ENCODE measurements at regions not wholly inside any gene's neighbourhood (a gene's known extent, or its start where the extent isn't known, plus 50 kb on each side); places are given as distances from the start of the nearest gene placed in this dataset.

GRCh38 chr2:180324182-180324581 is 317.1 kb upstream of the CWC22 start:
- H4K20me1 ChIP-seq (ENCODE audit: insufficient read depth), result no peaks in the 10 kb centered on the region
- intact Hi-C loops (cut with micrococcal nuclease), result no loop called here
- H3K9ac ChIP-seq (ENCODE audit: low read length), result no peak overlapping the region
- ATAC-seq (no peak), DNase-seq (ENCODE audit: low read depth, low spot score) (no peak)
- no peaks in the 10 kb centered on the region for H3K27me3 ChIP-seq (ENCODE audit: insufficient read depth, low read length)
- H3K4me2 ChIP-seq (ENCODE audit: low read length), result no peak overlapping the region
- H3K27ac ChIP-seq (ENCODE audit: low read depth, low read length), result no peak overlapping the region
- TF ChIP-seq SP1 (IDR thresholded peaks at IDR 0.05; ENCODE audit: low read depth) (no peak), POLR2AphosphoS5 (IDR thresholded peaks at IDR 0.05; ENCODE audit: low read depth, low read length) (no peak), CTCF (IDR thresholded peaks at IDR 0.05 in 2 of 3, conservative IDR thresholded peaks at IDR 0.05 in 1 of 3; ENCODE audit: borderline replicate concordance in 1 of 3, insufficient read depth in 1 of 3, low read depth in 2 of 3, low read length in 2 of 3) (no peak), EZH2 (IDR thresholded peaks at IDR 0.05) (no peak), SIN3A (IDR thresholded peaks at IDR 0.05; ENCODE audit: low read depth) (no peak), CEBPB (IDR thresholded peaks at IDR 0.05; ENCODE audit: low read depth) (no peak), JUND (IDR thresholded peaks at IDR 0.05) (no peak), POLR2A (IDR thresholded peaks at IDR 0.05; ENCODE audit: borderline replicate concordance, extremely low read depth, insufficient read depth, insufficient read length) (no peak), ZFX (IDR thresholded peaks at IDR 0.05) (no peak)
- TF ChIP-seq, protein P1, sequence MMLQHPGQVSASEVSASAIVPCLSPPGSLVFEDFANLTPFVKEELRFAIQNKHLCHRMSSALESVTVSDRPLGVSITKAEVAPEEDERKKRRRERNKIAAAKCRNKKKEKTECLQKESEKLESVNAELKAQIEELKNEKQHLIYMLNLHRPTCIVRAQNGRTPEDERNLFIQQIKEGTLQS (IDR thresholded peaks at IDR 0.05), result no peak
- BruUV-seq (replicated peaks), result no TSS peak
- no peaks in the 10 kb centered on the region for H3K36me3 ChIP-seq (ENCODE audit: control insufficient read depth in 1 of 2, insufficient read depth in 2 of 2, low read length in 2 of 2)
- POLR2A ChIA-PET, result no interaction called here
- no peaks in the 10 kb centered on the region for H3K4me1 ChIP-seq (ENCODE audit: control insufficient read depth in 1 of 2, insufficient read depth in 2 of 2, low read length in 2 of 2)
- H3K79me2 ChIP-seq (ENCODE audit: insufficient read depth, low read length), result no peaks in the 10 kb centered on the region
- RAD21 ChIA-PET (ENCODE audit: low non-redundant PET in 1 of 2, low total read pairs in 2 of 2, uncharacterized antibody in 2 of 2, unreplicated experiment in 2 of 2), result no interaction called here
- CTCF ChIA-PET, result no interaction called here
- H2AFZ ChIP-seq (ENCODE audit: low read depth, low read length, poor library complexity, severe bottlenecking), result peak overlapping the region; percentile 57
- H3K9me3 ChIP-seq (ENCODE audit: control insufficient read depth in 1 of 2, insufficient read depth in 1 of 2, low read depth in 1 of 2, low read length in 2 of 2), result no peaks in the 10 kb centered on the region
- H3K9me2 ChIP-seq (ENCODE audit: insufficient read depth), result no peaks in the 10 kb centered on the region
- H3K4me3 ChIP-seq (replicated peaks in 1 of 2; ENCODE audit: low read depth in 1 of 2, low read length in 2 of 2), result no peak overlapping the region

DNA sequence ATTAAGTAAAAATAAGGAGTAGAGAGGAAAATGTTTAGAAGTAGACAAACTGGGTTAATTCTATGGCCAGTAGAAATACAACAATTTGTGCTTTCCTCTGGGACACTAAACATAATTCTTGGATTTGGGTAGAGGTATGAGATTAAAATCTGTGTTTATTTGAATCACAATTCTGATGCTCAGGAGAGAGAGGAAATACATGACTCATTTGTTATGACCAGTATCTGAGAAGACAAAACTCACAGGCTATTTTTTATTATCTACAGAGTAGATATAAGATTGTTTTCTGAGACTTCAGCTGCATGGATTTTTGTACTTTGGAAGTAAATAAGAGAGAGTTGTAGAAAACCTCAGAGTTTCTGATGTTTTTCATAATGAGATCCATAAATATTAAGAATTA is 315.7 kb upstream of the CWC22 start:
- BruUV-seq (replicated peaks), result no TSS peak
- Histone ChIP-seq H3K9ac (ENCODE audit: low read length) (no peak overlapping the region), H3K4me2 (ENCODE audit: low read length) (no peak overlapping the region), H2AFZ (ENCODE audit: low read depth, low read length, poor library complexity, severe bottlenecking) (no peak overlapping the region), H3K9me3 (ENCODE audit: control insufficient read depth in 1 of 2, insufficient read depth in 1 of 2, low read depth in 1 of 2, low read length in 2 of 2) (no peaks in the 10 kb centered on the region), H3K79me2 (ENCODE audit: insufficient read depth, low read length) (no peaks in the 10 kb centered on the region), H3K27ac (ENCODE audit: low read depth, low read length) (no peak overlapping the region), H4K20me1 (ENCODE audit: insufficient read depth) (no peaks in the 10 kb centered on the region), H3K36me3 (ENCODE audit: control insufficient read depth in 1 of 2, insufficient read depth in 2 of 2, low read length in 2 of 2) (no peaks in the 10 kb centered on the region), H3K9me2 (ENCODE audit: insufficient read depth) (no peaks in the 10 kb centered on the region), H3K4me3 (replicated peaks in 1 of 2; ENCODE audit: low read depth in 1 of 2, low read length in 2 of 2) (no peak overlapping the region), H3K4me1 (ENCODE audit: control insufficient read depth in 1 of 2, insufficient read depth in 2 of 2, low read length in 2 of 2) (no peaks in the 10 kb centered on the region), H3K27me3 (ENCODE audit: insufficient read depth, low read length) (no peaks in the 10 kb centered on the region)
- CTCF ChIA-PET, result no interaction called here
- TF ChIP-seq YY1 (IDR thresholded peaks at IDR 0.05; ENCODE audit: extremely low read depth, insufficient replicate concordance, low read depth, low read length), result no peak
- no peak for TF ChIP-seq ZBTB33 (IDR thresholded peaks at IDR 0.05; ENCODE audit: extremely low read depth, insufficient replicate concordance, low read length)
- TF ChIP-seq POLR2AphosphoS5 (IDR thresholded peaks at IDR 0.05; ENCODE audit: low read depth, low read length), result no peak
- TF ChIP-seq EZH2 (IDR thresholded peaks at IDR 0.05), result no peak
- TF ChIP-seq CBX3 (IDR thresholded peaks at IDR 0.05; ENCODE audit: low read depth), result no peak
- no peak for TF ChIP-seq FOSL1 (IDR thresholded peaks at IDR 0.05; ENCODE audit: low read depth)
- TF ChIP-seq EGR1 (IDR thresholded peaks at IDR 0.05; ENCODE audit: low read depth), result no peak
- no peak for TF ChIP-seq CTCF (IDR thresholded peaks at IDR 0.05 in 2 of 3, conservative IDR thresholded peaks at IDR 0.05 in 1 of 3; ENCODE audit: borderline replicate concordance in 1 of 3, insufficient read depth in 1 of 3, low read depth in 2 of 3, low read length in 2 of 3)
- POLR2A ChIA-PET, result no interaction called here
- DNase-seq (ENCODE audit: low read depth, low spot score) (no peak), ATAC-seq (no peak)
- intact Hi-C loops (cut with micrococcal nuclease), result no loop called here
- RAD21 ChIA-PET (ENCODE audit: low non-redundant PET in 1 of 2, low total read pairs in 2 of 2, uncharacterized antibody in 2 of 2, unreplicated experiment in 2 of 2), result no interaction called here
